ENCODE measurements at regions not wholly inside any gene's neighbourhood (a gene's known extent, or its start where the extent isn't known, plus 50 kb on each side); places are given as distances from the start of the nearest gene placed in this dataset.

DNA sequence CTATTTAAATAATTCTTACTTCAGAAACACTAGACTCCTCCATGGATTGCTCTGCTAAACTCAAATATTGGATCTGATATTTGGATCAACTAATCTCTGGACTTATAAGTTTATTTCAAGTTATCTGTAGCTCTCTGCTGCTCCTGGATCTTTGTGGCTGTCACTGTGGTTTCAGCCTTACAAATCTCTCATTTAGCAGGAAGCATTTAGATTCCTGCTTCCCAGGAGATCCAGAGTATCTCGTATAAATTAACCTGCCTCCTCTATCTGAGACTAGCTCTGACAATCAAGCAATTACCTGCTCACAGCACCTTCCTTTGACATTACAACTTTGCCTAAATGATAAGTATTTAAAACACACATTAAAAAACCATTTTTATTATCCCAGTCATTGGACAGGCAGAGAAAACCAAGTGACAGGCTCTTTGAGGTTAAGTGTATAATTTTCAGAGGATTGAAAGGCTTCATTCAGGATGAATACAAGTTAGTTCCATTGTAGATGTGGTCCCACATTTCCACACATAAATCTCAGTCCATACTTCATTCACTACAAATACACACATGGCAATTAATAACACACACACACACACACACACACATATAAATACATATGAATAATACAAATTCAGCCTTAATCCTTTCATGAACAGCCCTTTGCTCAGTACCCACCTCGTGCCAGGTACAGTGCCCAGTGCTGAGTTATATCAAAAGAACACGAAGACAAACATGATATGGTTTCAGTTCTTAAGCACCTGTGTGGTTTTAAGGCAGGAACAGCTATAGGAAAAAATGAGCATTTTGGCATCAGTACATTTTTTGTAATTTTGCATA lies 55.5 kb upstream of the PLCB1 start:
- Histone ChIP-seq H3K27ac (ENCODE audit: low read depth, low read length) (no peak overlapping the region), H3K36me3 (ENCODE audit: control insufficient read depth in 1 of 2, insufficient read depth in 2 of 2, low read length in 2 of 2) (no peaks in the 10 kb centered on the region), H3K4me1 (ENCODE audit: control insufficient read depth in 1 of 2, insufficient read depth in 2 of 2, low read length in 2 of 2) (no peaks in the 10 kb centered on the region), H3K9me2 (ENCODE audit: insufficient read depth) (no peaks in the 10 kb centered on the region), H3K4me3 (replicated peaks in 1 of 2; ENCODE audit: low read depth in 1 of 2, low read length in 2 of 2) (no peak overlapping the region), H3K79me2 (ENCODE audit: insufficient read depth, low read length) (no peaks in the 10 kb centered on the region), H2AFZ (ENCODE audit: low read depth, low read length, poor library complexity, severe bottlenecking) (no peak overlapping the region), H4K20me1 (ENCODE audit: insufficient read depth) (no peaks in the 10 kb centered on the region), H3K27me3 (ENCODE audit: insufficient read depth, low read length) (no peaks in the 10 kb centered on the region), H3K9ac (ENCODE audit: low read length) (no peak overlapping the region), H3K9me3 (ENCODE audit: control insufficient read depth in 1 of 2, insufficient read depth in 1 of 2, low read depth in 1 of 2, low read length in 2 of 2) (no peaks in the 10 kb centered on the region), H3K4me2 (ENCODE audit: low read length) (no peak overlapping the region)
- CTCF ChIA-PET = no interaction called here
- no peak for ATAC-seq
- intact Hi-C loops (cut with micrococcal nuclease) = no loop called here
- BruUV-seq (replicated peaks) = no TSS peak
- no peak for DNase-seq (ENCODE audit: low read depth, low spot score)
- POLR2A ChIA-PET = no interaction called here
- RAD21 ChIA-PET (ENCODE audit: low non-redundant PET in 1 of 2, low total read pairs in 2 of 2, uncharacterized antibody in 2 of 2, unreplicated experiment in 2 of 2) = no interaction called here
- TF ChIP-seq ZBTB33 (IDR thresholded peaks at IDR 0.05; ENCODE audit: extremely low read depth, insufficient replicate concordance, low read length) (no peak), REST (IDR thresholded peaks at IDR 0.05; ENCODE audit: low read depth) (no peak), MAX (IDR thresholded peaks at IDR 0.05) (no peak), TCF7L2 (IDR thresholded peaks at IDR 0.05; ENCODE audit: borderline replicate concordance, extremely low read depth, insufficient read depth, insufficient read length) (no peak), FOSL1 (IDR thresholded peaks at IDR 0.05; ENCODE audit: low read depth) (no peak), CEBPB (IDR thresholded peaks at IDR 0.05; ENCODE audit: low read depth) (no peak), SRF (IDR thresholded peaks at IDR 0.05; ENCODE audit: low read depth) (no peak)
- TF ChIP-seq, protein P1, sequence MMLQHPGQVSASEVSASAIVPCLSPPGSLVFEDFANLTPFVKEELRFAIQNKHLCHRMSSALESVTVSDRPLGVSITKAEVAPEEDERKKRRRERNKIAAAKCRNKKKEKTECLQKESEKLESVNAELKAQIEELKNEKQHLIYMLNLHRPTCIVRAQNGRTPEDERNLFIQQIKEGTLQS (IDR thresholded peaks at IDR 0.05) = no peak

Data from HCT116 (cell line).